ENCODE measurements at regions not wholly inside any gene's neighbourhood (a gene's known extent, or its start where the extent isn't known, plus 50 kb on each side); places are given as distances from the start of the nearest gene placed in this dataset.

DNA sequence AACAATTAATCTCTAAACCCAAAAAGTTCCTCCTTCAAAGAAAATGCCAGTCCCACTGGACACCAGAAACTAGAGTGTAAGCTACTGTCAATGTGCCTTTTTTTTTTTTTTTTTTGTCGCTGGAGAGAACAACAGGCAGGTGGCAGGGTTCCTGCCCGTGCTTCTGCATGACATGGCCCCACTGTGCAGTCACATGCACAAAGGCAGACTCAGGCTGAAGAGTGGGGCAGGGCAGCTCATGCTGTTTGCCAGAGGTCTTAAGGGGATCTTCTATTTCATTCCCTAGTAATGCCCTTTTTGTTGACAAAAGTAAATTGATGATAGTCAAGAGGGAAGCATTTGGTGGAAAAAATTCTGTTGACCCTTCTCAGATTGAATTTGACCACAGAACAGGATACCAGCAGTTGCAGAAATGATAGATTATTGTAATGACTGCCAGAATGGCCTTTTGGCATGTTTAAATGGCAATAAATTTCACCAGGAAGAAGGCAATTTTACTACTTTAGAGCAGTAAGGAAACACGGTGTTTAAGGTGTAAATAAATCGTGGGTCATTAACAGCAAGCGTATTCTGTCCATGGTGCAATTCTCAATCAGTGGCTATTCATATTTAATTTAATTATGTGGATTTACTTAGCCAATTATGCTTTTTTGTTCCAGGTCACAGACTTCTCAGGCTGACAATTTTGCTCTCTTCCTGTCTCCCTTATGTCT is 80.9 kb downstream of the NKX6-1 start:
- Histone ChIP-seq H3K27me3 (ENCODE audit: control insufficient read depth, insufficient read depth, low read length) (no peaks in the 10 kb centered on the region), H3K4me3 (ENCODE audit: low read depth, low read length) (no peak overlapping the region), H3K36me3 (ENCODE audit: control insufficient read depth, insufficient read depth, low read length) (no peaks in the 10 kb centered on the region), H3K27ac (ENCODE audit: insufficient read depth, low read length, poor library complexity, severe bottlenecking) (no peak overlapping the region), H3K9me3 (ENCODE audit: control insufficient read depth in 2 of 2, low read length in 2 of 2) (no peaks in the 10 kb centered on the region), H3K4me1 (ENCODE audit: control insufficient read depth, insufficient read depth, low read length, poor library complexity, severe bottlenecking) (no peaks in the 10 kb centered on the region)
- H3K4me3 Mint-ChIP-seq = no peak overlapping the region
- DNase-seq (no peak), ATAC-seq (ENCODE audit: low read depth in 2 of 2) (no peak)
- H3K36me3 Mint-ChIP-seq = no peaks in the 10 kb centered on the region
- no peaks in the 10 kb centered on the region for H3K4me1 Mint-ChIP-seq
- no peak overlapping the region for H3K27ac Mint-ChIP-seq
- H3K27me3 Mint-ChIP-seq = no peaks in the 10 kb centered on the region
- H3K9me3 Mint-ChIP-seq = peaks cover 0 to 5% (median 0%) of the 10 kb centered on the region in 7 donors

DNA sequence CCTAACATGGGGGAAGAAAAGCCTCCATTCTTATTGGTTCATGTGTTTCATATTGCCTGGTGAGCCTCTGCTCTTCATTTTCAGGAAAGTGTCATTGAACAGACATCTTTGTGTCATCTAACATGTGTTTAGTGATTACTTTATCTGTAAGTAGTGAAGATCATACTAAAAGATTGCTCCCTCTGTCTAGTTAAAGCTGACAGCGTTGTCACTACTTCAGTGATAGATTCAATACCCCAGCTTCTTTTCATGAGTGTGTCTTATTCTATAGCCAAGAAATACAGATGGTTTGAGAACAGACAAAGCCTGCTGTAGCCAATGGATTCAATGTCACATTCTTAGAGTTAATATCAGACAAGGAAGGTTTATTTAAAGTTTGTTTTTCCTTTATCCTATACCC is 85.1 kb downstream of the NKX6-1 start:
- H3K36me3 Mint-ChIP-seq = no peaks in the 10 kb centered on the region
- H3K27me3 Mint-ChIP-seq = no peaks in the 10 kb centered on the region
- Histone ChIP-seq H3K4me1 (ENCODE audit: control insufficient read depth, insufficient read depth, low read length, poor library complexity, severe bottlenecking) (no peaks in the 10 kb centered on the region), H3K9me3 (ENCODE audit: control insufficient read depth in 2 of 2, low read length in 2 of 2) (no peaks in the 10 kb centered on the region), H3K36me3 (ENCODE audit: control insufficient read depth, insufficient read depth, low read length) (no peaks in the 10 kb centered on the region), H3K27me3 (ENCODE audit: control insufficient read depth, insufficient read depth, low read length) (no peaks in the 10 kb centered on the region), H3K27ac (ENCODE audit: insufficient read depth, low read length, poor library complexity, severe bottlenecking) (no peak overlapping the region), H3K4me3 (ENCODE audit: low read depth, low read length) (no peak overlapping the region)
- ATAC-seq (ENCODE audit: low read depth in 2 of 2) = no peak
- H3K4me1 Mint-ChIP-seq = no peaks in the 10 kb centered on the region
- no peak overlapping the region for H3K4me3 Mint-ChIP-seq
- peaks cover 0 to 3% (median 0%) of the 10 kb centered on the region in 7 donors for H3K9me3 Mint-ChIP-seq
- no peak for DNase-seq
- H3K27ac Mint-ChIP-seq = no peak overlapping the region

DNA sequence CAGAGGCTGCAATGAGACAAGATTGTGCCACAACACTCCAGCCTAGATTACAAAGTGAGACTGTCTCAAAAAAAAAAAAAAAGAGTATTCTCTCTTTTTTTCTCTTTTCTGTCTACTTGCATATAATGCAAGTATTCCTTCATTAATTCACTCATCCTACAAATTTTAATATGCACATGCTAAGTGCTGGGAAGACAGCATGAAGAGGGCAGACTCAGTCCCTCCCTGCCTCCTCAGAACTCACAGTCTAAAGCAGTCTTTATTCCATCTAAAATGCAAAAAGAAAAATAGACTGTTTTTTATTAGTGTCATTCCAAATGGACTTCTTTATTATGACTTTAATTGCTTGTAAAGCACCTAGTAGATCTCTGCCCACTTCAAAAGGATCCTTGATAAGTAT is 85.6 kb downstream of the NKX6-1 start:
- peaks cover 0 to 3% (median 0%) of the 10 kb centered on the region in 7 donors for H3K9me3 Mint-ChIP-seq
- H3K36me3 Mint-ChIP-seq = no peaks in the 10 kb centered on the region
- no peak overlapping the region for H3K4me3 Mint-ChIP-seq
- no peaks in the 10 kb centered on the region for H3K4me1 ChIP-seq (ENCODE audit: control insufficient read depth, insufficient read depth, low read length, poor library complexity, severe bottlenecking)
- no peak overlapping the region for H3K27ac ChIP-seq (ENCODE audit: insufficient read depth, low read length, poor library complexity, severe bottlenecking)
- H3K4me1 Mint-ChIP-seq = no peaks in the 10 kb centered on the region
- H3K27me3 ChIP-seq (ENCODE audit: control insufficient read depth, insufficient read depth, low read length) = no peaks in the 10 kb centered on the region
- DNase-seq = no peak
- ATAC-seq (ENCODE audit: low read depth in 2 of 2) = no peak
- no peak overlapping the region for H3K27ac Mint-ChIP-seq
- H3K9me3 ChIP-seq (ENCODE audit: control insufficient read depth in 2 of 2, low read length in 2 of 2) = no peaks in the 10 kb centered on the region
- H3K36me3 ChIP-seq (ENCODE audit: control insufficient read depth, insufficient read depth, low read length) = no peaks in the 10 kb centered on the region
- no peak overlapping the region for H3K4me3 ChIP-seq (ENCODE audit: low read depth, low read length)
- no peaks in the 10 kb centered on the region for H3K27me3 Mint-ChIP-seq

DNA sequence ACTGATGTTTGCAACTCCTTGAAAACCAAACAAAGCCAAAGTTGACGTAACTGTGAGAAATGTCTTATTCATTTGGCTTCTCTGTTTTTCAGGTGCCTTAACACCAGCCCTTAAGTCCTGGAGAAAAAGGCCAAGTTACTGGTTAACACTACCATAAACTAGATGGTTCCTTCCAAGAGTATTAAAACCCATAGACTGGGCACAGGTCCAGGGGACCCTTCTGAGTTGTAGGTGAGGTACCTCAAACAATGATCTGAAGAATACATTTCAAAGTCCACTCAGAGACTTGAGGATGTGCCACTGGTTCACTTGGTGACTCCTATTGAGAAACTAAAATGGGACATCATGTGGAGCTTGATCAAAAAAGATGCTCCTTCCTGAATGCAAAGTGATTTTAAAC is 87.0 kb downstream of the NKX6-1 start:
- Mint-ChIP-seq H3K27me3 (no peaks in the 10 kb centered on the region), H3K36me3 (no peaks in the 10 kb centered on the region), H3K9me3 (peaks cover 0 to 3% (median 0%) of the 10 kb centered on the region in 7 donors), H3K27ac (no peak overlapping the region), H3K4me1 (no peaks in the 10 kb centered on the region), H3K4me3 (no peak overlapping the region)
- no peak for ATAC-seq (ENCODE audit: low read depth in 2 of 2)
- H3K4me3 ChIP-seq (ENCODE audit: low read depth, low read length) = no peak overlapping the region
- no peaks in the 10 kb centered on the region for H3K27me3 ChIP-seq (ENCODE audit: control insufficient read depth, insufficient read depth, low read length)
- no peak for DNase-seq
- H3K4me1 ChIP-seq (ENCODE audit: control insufficient read depth, insufficient read depth, low read length, poor library complexity, severe bottlenecking) = no peaks in the 10 kb centered on the region
- no peaks in the 10 kb centered on the region for H3K9me3 ChIP-seq (ENCODE audit: control insufficient read depth in 2 of 2, low read length in 2 of 2)
- no peaks in the 10 kb centered on the region for H3K36me3 ChIP-seq (ENCODE audit: control insufficient read depth, insufficient read depth, low read length)
- no peak overlapping the region for H3K27ac ChIP-seq (ENCODE audit: insufficient read depth, low read length, poor library complexity, severe bottlenecking)

DNA sequence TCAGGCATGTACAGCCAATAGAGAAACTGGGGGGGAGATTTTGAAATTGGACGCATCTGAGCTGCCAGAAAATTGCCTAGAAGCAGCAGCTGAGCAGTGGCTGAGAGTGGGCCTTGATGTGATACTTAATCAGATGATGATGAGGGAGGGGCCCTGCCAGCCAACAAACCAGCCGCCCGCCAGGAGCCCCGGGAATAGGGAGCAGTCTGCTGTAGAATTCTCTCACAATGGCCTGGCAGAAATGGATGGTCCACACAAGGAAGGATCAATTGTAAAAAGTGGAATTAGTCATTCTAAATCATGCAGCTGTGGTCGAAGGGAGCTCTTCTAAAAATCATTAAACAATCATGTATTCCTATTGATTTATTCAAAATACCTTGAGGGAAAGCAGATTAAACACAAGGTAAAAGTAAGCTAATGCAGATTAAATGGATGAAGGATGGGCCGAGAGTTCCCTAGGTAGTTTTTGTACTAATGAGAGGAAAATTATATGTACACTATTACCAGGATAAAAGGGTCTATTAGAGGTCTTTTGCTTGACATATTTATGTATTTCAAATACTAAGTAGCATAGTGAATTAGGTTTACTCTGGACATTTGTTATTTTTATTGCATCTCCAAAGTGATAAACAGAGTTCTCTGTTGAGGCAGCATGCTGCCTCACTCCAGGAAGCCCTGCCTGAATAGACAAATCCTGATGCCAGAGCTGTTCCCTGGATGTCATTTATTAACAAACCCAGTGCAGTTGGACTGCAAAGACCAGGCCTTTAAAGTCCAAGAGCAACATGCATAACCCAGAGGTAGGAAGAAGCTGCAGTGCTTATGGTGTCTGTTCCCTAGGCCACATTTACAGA is 91.3 kb downstream of the NKX6-1 start:
- Mint-ChIP-seq H3K9me3 (peaks cover 0 to 3% (median 0%) of the 10 kb centered on the region in 7 donors), H3K27me3 (no peaks in the 10 kb centered on the region), H3K27ac (peak overlapping the region in 1 of 3 donors; percentile 44), H3K36me3 (no peaks in the 10 kb centered on the region), H3K4me1 (no peaks in the 10 kb centered on the region), H3K4me3 (no peak overlapping the region)
- Histone ChIP-seq H3K27me3 (ENCODE audit: control insufficient read depth, insufficient read depth, low read length) (no peaks in the 10 kb centered on the region), H3K4me1 (ENCODE audit: control insufficient read depth, insufficient read depth, low read length, poor library complexity, severe bottlenecking) (no peaks in the 10 kb centered on the region), H3K9me3 (ENCODE audit: control insufficient read depth in 2 of 2, low read length in 2 of 2) (no peaks in the 10 kb centered on the region), H3K4me3 (ENCODE audit: low read depth, low read length) (no peak overlapping the region), H3K27ac (ENCODE audit: insufficient read depth, low read length, poor library complexity, severe bottlenecking) (no peak overlapping the region), H3K36me3 (ENCODE audit: control insufficient read depth, insufficient read depth, low read length) (no peaks in the 10 kb centered on the region)
- no peak for DNase-seq
- no peak for ATAC-seq (ENCODE audit: low read depth in 2 of 2)

DNA sequence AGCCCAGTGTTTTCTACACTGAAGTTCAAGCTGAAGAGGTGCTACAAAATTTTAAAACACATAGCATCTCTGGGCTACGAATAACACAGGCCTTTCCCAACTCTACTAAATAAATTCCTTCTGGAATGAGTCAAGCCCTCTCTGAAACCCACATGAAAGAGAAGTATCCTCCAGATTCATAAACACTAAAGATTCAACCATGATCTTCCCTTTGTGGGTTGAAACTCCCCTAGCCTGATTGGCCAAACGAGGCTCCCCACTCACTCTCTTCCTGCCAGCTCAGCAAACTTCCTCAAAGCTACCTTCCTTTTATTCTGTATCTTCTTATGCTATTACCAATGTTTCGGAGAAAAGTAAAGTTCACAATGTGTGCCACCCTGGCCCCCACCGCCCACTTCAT is 95.4 kb downstream of the NKX6-1 start:
- no peak overlapping the region for H3K4me3 Mint-ChIP-seq
- H3K9me3 ChIP-seq (ENCODE audit: control insufficient read depth in 2 of 2, low read length in 2 of 2) = no peaks in the 10 kb centered on the region
- peaks cover 0 to 2% (median 0%) of the 10 kb centered on the region in 7 donors for H3K9me3 Mint-ChIP-seq
- H3K4me1 Mint-ChIP-seq = no peaks in the 10 kb centered on the region
- H3K27me3 Mint-ChIP-seq = no peaks in the 10 kb centered on the region
- H3K27ac Mint-ChIP-seq = no peak overlapping the region
- no peak for DNase-seq
- no peak overlapping the region for H3K27ac ChIP-seq (ENCODE audit: insufficient read depth, low read length, poor library complexity, severe bottlenecking)
- H3K36me3 ChIP-seq (ENCODE audit: control insufficient read depth, insufficient read depth, low read length) = no peaks in the 10 kb centered on the region
- no peak for ATAC-seq (ENCODE audit: low read depth in 2 of 2)
- no peak overlapping the region for H3K4me3 ChIP-seq (ENCODE audit: low read depth, low read length)
- no peaks in the 10 kb centered on the region for H3K27me3 ChIP-seq (ENCODE audit: control insufficient read depth, insufficient read depth, low read length)
- H3K4me1 ChIP-seq (ENCODE audit: control insufficient read depth, insufficient read depth, low read length, poor library complexity, severe bottlenecking) = no peaks in the 10 kb centered on the region
- H3K36me3 Mint-ChIP-seq = no peaks in the 10 kb centered on the region

DNA sequence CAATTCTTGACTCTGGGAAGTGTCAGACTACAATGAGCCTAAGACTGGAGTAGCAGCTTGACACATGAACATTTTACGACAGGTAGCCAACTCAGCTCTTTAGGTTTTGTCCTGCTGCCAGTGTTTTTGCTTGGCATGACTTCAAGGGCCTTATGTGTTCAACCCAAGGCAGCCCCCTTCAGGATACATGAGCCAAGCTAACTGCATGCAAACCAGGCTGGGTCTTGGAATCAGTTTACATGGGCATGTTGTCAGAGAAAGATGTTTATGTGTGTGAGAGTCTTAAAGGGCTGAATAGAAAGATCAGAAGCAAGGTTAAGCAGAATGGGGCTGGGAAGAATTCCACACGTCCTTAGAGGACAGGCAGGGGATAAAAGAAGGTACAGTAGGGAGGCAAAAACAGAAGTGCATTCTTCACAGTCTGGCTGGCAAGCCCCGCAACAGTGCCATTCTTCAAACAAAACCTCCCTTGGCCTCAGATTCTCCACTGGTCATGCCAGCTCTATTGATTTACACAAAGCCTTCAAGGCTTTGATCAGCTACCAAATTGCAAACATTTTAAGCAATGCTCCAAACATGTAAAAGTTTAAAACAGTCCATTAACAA is 97.3 kb downstream of the NKX6-1 start:
- H3K4me1 ChIP-seq (ENCODE audit: control insufficient read depth, insufficient read depth, low read length, poor library complexity, severe bottlenecking) = no peaks in the 10 kb centered on the region
- no peak for ATAC-seq (ENCODE audit: low read depth in 2 of 2)
- no peak overlapping the region for H3K4me3 Mint-ChIP-seq

More for the DNA sequence above, 97.3 kb downstream of the NKX6-1 start:
- Mint-ChIP-seq H3K4me1 (no peaks in the 10 kb centered on the region), H3K27ac (no peak overlapping the region), H3K36me3 (no peaks in the 10 kb centered on the region), H3K27me3 (no peaks in the 10 kb centered on the region), H3K9me3 (peaks cover 0 to 2% (median 0%) of the 10 kb centered on the region in 7 donors)
- no peaks in the 10 kb centered on the region for H3K9me3 ChIP-seq (ENCODE audit: control insufficient read depth in 2 of 2, low read length in 2 of 2)
- DNase-seq = no peak
- no peaks in the 10 kb centered on the region for H3K27me3 ChIP-seq (ENCODE audit: control insufficient read depth, insufficient read depth, low read length)
- no peak overlapping the region for H3K4me3 ChIP-seq (ENCODE audit: low read depth, low read length)
- H3K27ac ChIP-seq (ENCODE audit: insufficient read depth, low read length, poor library complexity, severe bottlenecking) = no peak overlapping the region
- H3K36me3 ChIP-seq (ENCODE audit: control insufficient read depth, insufficient read depth, low read length) = no peaks in the 10 kb centered on the region

Measured in CD4-positive, CD25-positive, alpha-beta regulatory T cell (primary cell).